HG02884 (cell line): ENCODE measurements at regions not wholly inside any gene's neighbourhood (a gene's known extent, or its start where the extent isn't known, plus 50 kb on each side); places are given as distances from the start of the nearest gene placed in this dataset.
A peak's percentile ranks its signal among the peaks of the same experiment; 100 is the strongest.
"Not testable (repeated sequence)": the region's sequence is repeated elsewhere in the genome, so short reads cannot be mapped to it uniquely, and the experiment has no call there.

ENCODE experiments used
- ATAC-seq: cut with Tn5 transposase; IDR thresholded peaks from one replicate; pipeline ENCODE4 v1.9.1; 2021; ENCODE audit warnings: mild to moderate bottlenecking, moderate library complexity; ENCODE audit not compliant: unreplicated experiment

DNA sequence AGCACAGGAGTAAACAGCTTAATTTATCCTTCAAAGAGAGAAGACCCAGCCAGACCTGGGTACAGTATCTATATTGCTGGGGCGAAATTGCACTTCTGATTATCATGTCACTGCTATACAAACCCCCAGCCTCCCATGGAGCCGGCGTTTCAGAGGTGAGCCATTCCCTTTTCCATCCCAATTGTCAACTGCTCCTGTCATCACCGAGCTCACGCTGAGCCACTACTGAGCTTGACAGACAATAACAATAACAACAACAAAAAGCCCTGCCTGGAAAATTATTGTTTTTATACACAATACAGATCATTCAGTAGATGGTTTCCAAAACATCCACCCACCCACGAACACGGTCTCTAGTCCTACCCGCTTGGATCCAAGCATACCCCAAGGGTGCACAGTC, 129.0 kb upstream of the JARID2 start:
- no peak for ATAC-seq

DNA sequence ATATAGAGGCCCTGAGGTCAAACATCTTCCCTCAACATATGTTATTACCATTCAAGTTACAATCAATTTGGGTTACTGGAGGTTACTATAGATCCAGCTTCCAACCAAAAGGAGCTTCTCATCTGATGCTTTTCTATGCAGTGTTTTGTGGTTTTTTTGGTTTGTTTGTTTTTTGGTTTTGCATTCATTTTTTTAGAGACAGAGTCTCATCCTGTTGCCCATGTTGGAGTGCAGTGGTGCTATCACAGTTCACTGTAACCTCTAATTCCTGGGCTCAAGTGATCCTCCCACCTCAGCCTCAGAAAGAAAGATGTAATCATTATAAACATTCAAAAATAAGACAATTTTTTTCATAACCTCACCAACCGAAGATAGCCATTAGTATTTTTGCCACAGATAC, 124.4 kb upstream of the JARID2 start:
- ATAC-seq, result no peak

DNA sequence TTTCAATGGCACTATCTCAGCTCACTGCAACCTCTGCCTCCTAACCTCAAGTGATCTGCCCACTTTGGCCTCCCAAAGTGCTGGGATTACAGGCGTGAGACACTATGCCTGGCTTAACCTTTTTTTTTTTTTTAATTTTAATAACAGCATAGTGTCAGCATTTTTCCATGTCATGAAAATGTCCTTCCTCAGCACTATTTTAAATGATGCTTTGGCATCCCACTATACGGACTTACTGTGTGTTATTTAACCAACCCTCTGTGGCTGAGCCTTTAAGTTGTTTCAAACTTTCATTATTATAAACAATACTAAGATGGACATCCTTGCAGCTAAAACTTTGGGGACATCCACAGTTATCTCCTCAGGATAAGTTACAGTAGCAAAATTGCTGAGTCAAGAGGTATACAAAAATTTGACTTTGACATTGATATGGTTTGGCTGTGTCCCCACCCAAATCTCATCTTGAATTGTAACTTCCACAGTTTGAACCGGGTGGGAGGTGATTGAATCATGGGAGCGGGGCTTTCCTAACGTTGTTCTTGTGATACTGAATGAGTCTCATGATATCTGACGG, 123.8 kb upstream of the JARID2 start:
- no peak for ATAC-seq

DNA sequence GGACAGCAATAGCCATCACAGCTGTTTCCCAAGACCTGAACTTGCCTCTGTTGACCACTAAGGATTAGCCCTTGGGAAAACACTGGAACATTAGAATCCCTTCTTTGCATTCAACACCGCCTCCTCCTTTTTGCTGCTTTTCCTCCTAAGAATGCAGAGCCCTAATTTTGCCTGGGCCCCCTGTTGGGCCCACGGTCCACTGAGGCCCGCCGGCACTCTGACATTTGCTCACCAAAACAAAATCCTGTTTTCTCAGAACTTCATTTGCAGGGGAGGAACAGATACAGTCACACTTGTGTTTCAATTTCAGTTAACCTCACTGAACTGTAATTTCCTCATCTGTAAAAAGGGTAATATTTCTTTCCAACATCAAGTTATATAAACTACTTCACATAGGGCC, 116.0 kb upstream of the JARID2 start:
- ATAC-seq, result no peak

GRCh38 chr6:15131234-15131633, 114.6 kb upstream of the JARID2 start:
- ATAC-seq, result no peak

GRCh38 chr6:15131651-15132061, 114.2 kb upstream of the JARID2 start:
- ATAC-seq, result no peak

DNA sequence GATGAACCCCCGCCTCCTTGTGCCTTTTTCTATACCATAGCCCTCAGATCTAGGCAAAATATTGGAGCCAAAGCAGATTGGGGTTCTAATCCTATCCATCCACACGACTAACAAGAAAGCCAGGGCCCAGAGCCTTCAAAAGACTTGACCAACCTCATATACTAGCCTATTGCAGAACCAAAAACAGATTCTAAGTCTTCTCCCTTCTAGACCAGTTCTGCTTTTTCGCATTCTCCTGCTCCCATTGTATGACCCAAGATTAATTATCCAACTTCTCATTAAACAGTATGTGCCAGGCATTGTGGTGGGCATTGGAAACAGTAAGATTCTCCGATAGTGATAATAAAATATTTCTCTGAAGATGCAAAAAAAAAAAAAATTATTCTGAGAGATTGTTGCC, 113.7 kb upstream of the JARID2 start:
- no peak for ATAC-seq

GRCh38 chr6:15132854-15133670, 112.8 kb upstream of the JARID2 start:
- no peak for ATAC-seq

- ATAC-seq, result peak; percentile 55
Measured at GRCh38 chr6:15137086-15137485, 108.8 kb upstream of the JARID2 start.

- ATAC-seq, result no peak
Measured at GRCh38 chr6:15143086-15143485, 102.8 kb upstream of the JARID2 start.

GRCh38 chr6:15143540-15143939, 102.3 kb upstream of the JARID2 start:
- ATAC-seq, result no peak

- no peak for ATAC-seq
Measured at GRCh38 chr6:15145821-15146220, 100.0 kb upstream of the JARID2 start.

- ATAC-seq, result no peak
Measured at GRCh38 chr6:15147827-15148226, 98.0 kb upstream of the JARID2 start.

DNA sequence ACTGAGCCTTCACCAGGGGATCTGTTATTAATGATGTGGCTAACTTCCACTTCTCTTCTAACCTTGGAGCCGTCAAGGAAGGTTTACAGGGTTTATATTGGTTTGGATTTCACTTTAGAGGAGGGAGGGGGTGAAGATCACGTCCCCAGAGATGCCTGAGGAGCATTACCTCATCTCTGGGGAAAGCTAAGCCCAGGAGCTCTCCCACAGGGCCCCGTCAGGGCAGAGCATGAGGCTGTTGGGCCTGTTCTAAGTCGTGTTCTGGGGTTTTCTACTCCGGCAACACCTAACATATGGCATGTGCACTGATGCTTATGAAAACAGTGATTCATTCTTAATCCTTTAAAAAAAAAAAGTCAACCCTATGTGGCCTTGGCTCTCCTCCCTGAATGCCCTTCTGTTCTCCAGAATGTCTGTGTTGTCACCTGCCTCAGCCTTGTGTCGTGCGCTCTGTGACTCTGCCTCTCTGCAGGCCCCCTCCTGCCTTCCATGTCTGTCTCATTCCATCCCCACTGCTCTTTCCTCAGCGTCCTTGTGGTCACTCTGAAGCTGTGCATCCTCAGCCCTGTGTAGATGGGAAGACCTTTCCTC, 97.4 kb upstream of the JARID2 start:
- no peak for ATAC-seq

- no peak for ATAC-seq
Measured at GRCh38 chr6:15150207-15150606, 95.7 kb upstream of the JARID2 start.

DNA sequence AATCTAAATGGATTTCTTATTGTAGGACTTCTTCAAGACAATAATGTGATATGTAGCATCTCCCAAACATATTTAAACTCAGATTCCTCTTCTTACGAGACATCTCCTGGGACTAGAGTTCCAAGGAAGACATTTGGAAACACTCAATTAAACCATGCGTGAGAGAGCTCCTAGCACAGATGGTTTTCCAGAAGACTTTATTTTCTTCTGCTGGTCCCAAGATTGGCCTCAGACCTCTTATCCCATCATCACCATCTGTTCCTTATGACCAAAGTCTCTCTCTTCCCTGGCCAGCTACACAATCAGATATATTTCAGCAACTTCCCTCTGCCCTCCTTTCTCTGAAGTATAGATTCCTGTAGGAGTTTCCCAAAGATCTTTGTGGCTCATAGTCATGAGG, 93.2 kb upstream of the JARID2 start:
- ATAC-seq, result no peak

- no peak for ATAC-seq
Measured at GRCh38 chr6:15153191-15153590, 92.7 kb upstream of the JARID2 start.

DNA sequence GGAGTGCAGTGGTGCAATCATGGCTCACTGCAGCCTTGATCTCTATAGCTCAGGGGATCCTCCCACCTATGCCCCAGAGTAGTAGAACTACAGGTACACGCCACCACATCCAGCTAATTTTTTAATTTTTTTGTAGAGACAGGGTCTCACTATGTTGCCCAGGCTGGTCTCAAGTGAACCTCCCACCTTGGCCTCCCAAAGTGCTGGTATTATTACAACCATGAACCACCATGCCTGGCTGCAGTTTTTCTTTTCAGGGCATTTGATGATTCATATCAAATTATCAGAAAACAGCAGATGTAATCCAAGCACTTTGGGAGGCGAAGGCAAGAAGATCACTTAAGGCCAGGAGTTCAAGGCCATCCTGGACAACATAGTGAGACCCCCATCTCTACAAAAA, 88.4 kb upstream of the JARID2 start:
- no peak for ATAC-seq

- ATAC-seq, result no peak
Measured at GRCh38 chr6:15158821-15159619, 86.8 kb upstream of the JARID2 start.

DNA sequence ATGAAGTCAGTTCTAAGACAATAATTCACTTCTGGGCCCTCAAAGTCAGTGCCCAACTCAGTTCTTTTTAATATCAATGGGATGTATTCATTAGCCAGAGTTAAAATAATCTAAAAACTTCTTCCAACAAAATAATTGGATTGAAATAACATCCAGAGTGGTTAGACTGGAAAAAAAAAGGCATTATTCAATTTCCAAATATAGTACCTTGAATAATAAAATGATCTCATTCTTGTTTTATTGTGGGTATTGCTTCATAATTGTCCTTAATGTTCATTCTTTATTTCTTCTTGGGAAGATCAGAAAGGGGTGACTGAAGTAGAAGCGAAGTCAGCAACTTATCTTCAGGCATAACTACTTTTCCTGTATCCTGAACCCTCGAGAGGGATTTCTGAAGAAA, 85.1 kb upstream of the JARID2 start:
- ATAC-seq, result no peak

GRCh38 chr6:15164855-15165254, 81.0 kb upstream of the JARID2 start:
- not testable (repeated sequence) for ATAC-seq

DNA sequence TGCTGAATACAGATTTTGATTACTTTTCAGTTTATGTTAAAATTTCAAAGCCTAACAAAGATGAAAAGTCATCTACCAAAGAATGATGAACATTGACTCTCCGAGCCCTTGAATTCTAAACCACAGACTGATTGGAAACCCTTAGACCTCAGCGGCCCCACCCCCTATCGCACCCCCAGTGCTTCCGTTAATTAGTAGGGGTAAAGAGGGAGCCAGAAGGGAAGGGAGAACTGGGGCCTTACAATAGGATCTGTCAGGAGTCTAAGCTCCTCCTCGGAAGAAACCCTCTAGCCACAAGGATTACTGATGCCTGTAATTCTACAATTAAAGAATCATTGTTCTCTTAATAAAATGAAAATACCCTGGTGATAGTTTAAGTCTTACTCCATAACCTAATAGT, 79.7 kb upstream of the JARID2 start:
- ATAC-seq, result no peak
